ENCODE measurements at regions not wholly inside any gene's neighbourhood (a gene's known extent, or its start where the extent isn't known, plus 50 kb on each side); places are given as distances from the start of the nearest gene placed in this dataset.

DNA sequence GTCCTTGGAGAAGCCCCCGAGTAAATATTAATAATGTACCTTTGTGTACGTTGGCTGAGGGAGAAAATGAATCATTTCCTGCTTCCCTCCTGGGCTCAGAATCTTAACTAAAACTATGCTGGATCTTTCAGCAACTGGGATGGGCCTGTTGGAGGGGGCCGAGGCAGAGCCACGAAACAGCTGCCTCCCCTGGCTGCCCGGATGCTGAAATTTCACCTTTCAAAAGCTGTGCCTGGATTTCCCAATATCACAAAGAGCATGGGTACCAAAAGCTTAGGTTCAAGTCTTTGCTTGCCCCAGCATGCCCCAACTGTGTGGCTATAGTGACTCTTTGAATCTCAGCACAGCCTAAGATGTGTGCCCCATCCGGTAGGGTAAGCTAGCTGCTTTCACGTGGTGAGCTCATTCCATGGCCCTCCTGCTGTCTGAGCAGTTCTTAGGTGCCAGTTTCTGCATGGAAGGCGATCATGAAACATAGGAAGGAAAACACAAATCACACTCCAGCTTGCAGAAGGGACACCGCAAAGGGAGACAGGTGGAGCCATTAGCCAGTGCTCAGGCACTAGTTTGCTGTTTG is 473.5 kb downstream of the PTPRU start:
- Histone ChIP-seq H3K4me1 (ENCODE audit: control insufficient read depth in 1 of 2, insufficient read depth in 2 of 2, low read length in 2 of 2) (no peaks in the 10 kb centered on the region), H3K36me3 (ENCODE audit: control insufficient read depth in 1 of 2, insufficient read depth in 2 of 2, low read length in 2 of 2) (no peaks in the 10 kb centered on the region), H3K4me3 (ENCODE audit: low read depth in 1 of 2, low read length in 2 of 2) (no peak overlapping the region), H3K9ac (ENCODE audit: low read depth in 1 of 2, low read length in 2 of 2) (no peak overlapping the region), H3K27me3 (ENCODE audit: control insufficient read depth in 1 of 2, insufficient read depth in 2 of 2, low read length in 2 of 2) (peaks cover 11 to 12% of the 10 kb centered on the region in 2 donors), H3K27ac (ENCODE audit: low read depth, low read length) (no peak overlapping the region), H3K9me3 (ENCODE audit: control insufficient read depth in 1 of 2, low read length in 2 of 2) (no peaks in the 10 kb centered on the region)

GRCh38 chr1:29708796-29709703 is 472.7 kb downstream of the PTPRU start:
- Histone ChIP-seq H3K27ac (ENCODE audit: low read depth, low read length) (no peak overlapping the region), H3K9me3 (ENCODE audit: control insufficient read depth in 1 of 2, low read length in 2 of 2) (no peaks in the 10 kb centered on the region), H3K27me3 (ENCODE audit: control insufficient read depth in 1 of 2, insufficient read depth in 2 of 2, low read length in 2 of 2) (peaks cover 11 to 12% of the 10 kb centered on the region in 2 donors), H3K36me3 (ENCODE audit: control insufficient read depth in 1 of 2, insufficient read depth in 2 of 2, low read length in 2 of 2) (no peaks in the 10 kb centered on the region), H3K4me1 (ENCODE audit: control insufficient read depth in 1 of 2, insufficient read depth in 2 of 2, low read length in 2 of 2) (no peaks in the 10 kb centered on the region), H3K4me3 (ENCODE audit: low read depth in 1 of 2, low read length in 2 of 2) (no peak overlapping the region), H3K9ac (ENCODE audit: low read depth in 1 of 2, low read length in 2 of 2) (no peak overlapping the region)

DNA sequence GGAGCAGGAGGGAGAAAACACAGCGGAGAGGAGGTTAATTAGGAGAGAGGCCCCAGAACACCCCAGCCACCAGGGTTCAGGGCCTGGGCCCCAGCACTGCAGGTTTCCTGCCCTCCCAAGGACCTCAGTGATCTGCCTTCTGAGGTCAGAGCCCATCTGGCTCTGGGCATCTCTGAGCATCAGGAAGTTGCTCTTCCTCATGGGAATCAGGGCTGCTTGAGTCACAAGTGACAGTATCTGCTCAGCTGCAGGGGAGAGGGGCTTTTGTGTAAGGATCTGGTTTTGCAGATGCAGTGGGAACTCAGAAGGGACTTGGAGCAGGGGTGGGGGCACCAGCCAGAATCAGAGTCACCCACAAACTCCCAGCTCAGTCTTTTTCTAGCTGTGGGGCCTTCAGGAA is 472.1 kb downstream of the PTPRU start:
- no peak overlapping the region for H3K4me3 ChIP-seq (ENCODE audit: low read depth in 1 of 2, low read length in 2 of 2)
- H3K9me3 ChIP-seq (ENCODE audit: control insufficient read depth in 1 of 2, low read length in 2 of 2) = no peaks in the 10 kb centered on the region
- peaks cover 11 to 12% of the 10 kb centered on the region in 2 donors for H3K27me3 ChIP-seq (ENCODE audit: control insufficient read depth in 1 of 2, insufficient read depth in 2 of 2, low read length in 2 of 2)
- no peak overlapping the region for H3K9ac ChIP-seq (ENCODE audit: low read depth in 1 of 2, low read length in 2 of 2)
- no peaks in the 10 kb centered on the region for H3K4me1 ChIP-seq (ENCODE audit: control insufficient read depth in 1 of 2, insufficient read depth in 2 of 2, low read length in 2 of 2)
- no peaks in the 10 kb centered on the region for H3K36me3 ChIP-seq (ENCODE audit: control insufficient read depth in 1 of 2, insufficient read depth in 2 of 2, low read length in 2 of 2)
- no peak overlapping the region for H3K27ac ChIP-seq (ENCODE audit: low read depth, low read length)

- Histone ChIP-seq H3K27ac (ENCODE audit: low read depth, low read length) (no peak overlapping the region), H3K9ac (ENCODE audit: low read depth in 1 of 2, low read length in 2 of 2) (no peak overlapping the region), H3K4me1 (ENCODE audit: control insufficient read depth in 1 of 2, insufficient read depth in 2 of 2, low read length in 2 of 2) (no peaks in the 10 kb centered on the region), H3K9me3 (ENCODE audit: control insufficient read depth in 1 of 2, low read length in 2 of 2) (no peaks in the 10 kb centered on the region), H3K4me3 (ENCODE audit: low read depth in 1 of 2, low read length in 2 of 2) (no peak overlapping the region), H3K27me3 (ENCODE audit: control insufficient read depth in 1 of 2, insufficient read depth in 2 of 2, low read length in 2 of 2) (peaks cover 11 to 12% of the 10 kb centered on the region in 2 donors), H3K36me3 (ENCODE audit: control insufficient read depth in 1 of 2, insufficient read depth in 2 of 2, low read length in 2 of 2) (no peaks in the 10 kb centered on the region)
Observed at GRCh38 chr1:29707796-29708195, 471.5 kb downstream of the PTPRU start.

- Histone ChIP-seq H3K27me3 (ENCODE audit: control insufficient read depth in 1 of 2, insufficient read depth in 2 of 2, low read length in 2 of 2) (peaks cover 11 to 12% of the 10 kb centered on the region in 2 donors), H3K4me1 (ENCODE audit: control insufficient read depth in 1 of 2, insufficient read depth in 2 of 2, low read length in 2 of 2) (no peaks in the 10 kb centered on the region), H3K27ac (ENCODE audit: low read depth, low read length) (no peak overlapping the region), H3K9me3 (ENCODE audit: control insufficient read depth in 1 of 2, low read length in 2 of 2) (no peaks in the 10 kb centered on the region), H3K9ac (ENCODE audit: low read depth in 1 of 2, low read length in 2 of 2) (no peak overlapping the region), H3K36me3 (ENCODE audit: control insufficient read depth in 1 of 2, insufficient read depth in 2 of 2, low read length in 2 of 2) (no peaks in the 10 kb centered on the region), H3K4me3 (ENCODE audit: low read depth in 1 of 2, low read length in 2 of 2) (no peak overlapping the region)
Observed at GRCh38 chr1:29706936-29707335, 470.6 kb downstream of the PTPRU start.

DNA sequence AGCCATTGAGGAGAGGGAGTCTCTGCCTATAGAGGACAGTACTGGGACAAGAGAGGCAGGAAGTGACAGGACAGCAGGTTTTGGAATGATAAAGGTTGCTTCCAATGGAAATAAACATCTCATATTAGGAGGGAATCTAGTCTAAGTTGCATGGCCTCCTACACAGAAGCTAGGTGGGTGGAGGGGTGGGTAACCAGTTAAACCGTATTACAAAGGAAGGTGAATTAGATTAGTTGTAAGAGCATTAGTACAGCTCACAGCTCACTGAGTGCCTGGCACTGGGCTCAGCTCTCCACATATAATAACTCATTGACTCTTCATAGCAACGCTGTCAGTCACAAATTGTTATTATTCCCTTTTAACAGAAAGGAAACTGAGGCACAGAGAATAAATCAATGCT is 468.1 kb downstream of the PTPRU start:
- Histone ChIP-seq H3K4me1 (ENCODE audit: control insufficient read depth in 1 of 2, insufficient read depth in 2 of 2, low read length in 2 of 2) (no peaks in the 10 kb centered on the region), H3K27ac (ENCODE audit: low read depth, low read length) (no peak overlapping the region), H3K36me3 (ENCODE audit: control insufficient read depth in 1 of 2, insufficient read depth in 2 of 2, low read length in 2 of 2) (no peaks in the 10 kb centered on the region), H3K27me3 (ENCODE audit: control insufficient read depth in 1 of 2, insufficient read depth in 2 of 2, low read length in 2 of 2) (peaks cover 11 to 12% of the 10 kb centered on the region in 2 donors), H3K9ac (ENCODE audit: low read depth in 1 of 2, low read length in 2 of 2) (no peak overlapping the region), H3K9me3 (ENCODE audit: control insufficient read depth in 1 of 2, low read length in 2 of 2) (no peaks in the 10 kb centered on the region), H3K4me3 (ENCODE audit: low read depth in 1 of 2, low read length in 2 of 2) (no peak overlapping the region)

- peaks cover 11 to 16% of the 10 kb centered on the region in 2 donors for H3K27me3 ChIP-seq (ENCODE audit: control insufficient read depth in 1 of 2, insufficient read depth in 2 of 2, low read length in 2 of 2)
- H3K9ac ChIP-seq (ENCODE audit: low read depth in 1 of 2, low read length in 2 of 2) = no peak overlapping the region
- no peaks in the 10 kb centered on the region for H3K36me3 ChIP-seq (ENCODE audit: control insufficient read depth in 1 of 2, insufficient read depth in 2 of 2, low read length in 2 of 2)
- H3K27ac ChIP-seq (ENCODE audit: low read depth, low read length) = no peak overlapping the region
- H3K9me3 ChIP-seq (ENCODE audit: control insufficient read depth in 1 of 2, low read length in 2 of 2) = no peaks in the 10 kb centered on the region
- H3K4me3 ChIP-seq (ENCODE audit: low read depth in 1 of 2, low read length in 2 of 2) = no peak overlapping the region
- no peaks in the 10 kb centered on the region for H3K4me1 ChIP-seq (ENCODE audit: control insufficient read depth in 1 of 2, insufficient read depth in 2 of 2, low read length in 2 of 2)
Observed at GRCh38 chr1:29703596-29704370, 467.5 kb downstream of the PTPRU start.

- Histone ChIP-seq H3K4me1 (ENCODE audit: control insufficient read depth in 1 of 2, insufficient read depth in 2 of 2, low read length in 2 of 2) (no peaks in the 10 kb centered on the region), H3K9me3 (ENCODE audit: control insufficient read depth in 1 of 2, low read length in 2 of 2) (no peaks in the 10 kb centered on the region), H3K27me3 (ENCODE audit: control insufficient read depth in 1 of 2, insufficient read depth in 2 of 2, low read length in 2 of 2) (peaks cover 4 to 9% of the 10 kb centered on the region in 2 donors), H3K4me3 (ENCODE audit: low read depth in 1 of 2, low read length in 2 of 2) (no peak overlapping the region), H3K9ac (ENCODE audit: low read depth in 1 of 2, low read length in 2 of 2) (no peak overlapping the region), H3K27ac (ENCODE audit: low read depth, low read length) (no peak overlapping the region), H3K36me3 (ENCODE audit: control insufficient read depth in 1 of 2, insufficient read depth in 2 of 2, low read length in 2 of 2) (no peaks in the 10 kb centered on the region)
Observed at GRCh38 chr1:29700491-29700890, 464.2 kb downstream of the PTPRU start.

DNA sequence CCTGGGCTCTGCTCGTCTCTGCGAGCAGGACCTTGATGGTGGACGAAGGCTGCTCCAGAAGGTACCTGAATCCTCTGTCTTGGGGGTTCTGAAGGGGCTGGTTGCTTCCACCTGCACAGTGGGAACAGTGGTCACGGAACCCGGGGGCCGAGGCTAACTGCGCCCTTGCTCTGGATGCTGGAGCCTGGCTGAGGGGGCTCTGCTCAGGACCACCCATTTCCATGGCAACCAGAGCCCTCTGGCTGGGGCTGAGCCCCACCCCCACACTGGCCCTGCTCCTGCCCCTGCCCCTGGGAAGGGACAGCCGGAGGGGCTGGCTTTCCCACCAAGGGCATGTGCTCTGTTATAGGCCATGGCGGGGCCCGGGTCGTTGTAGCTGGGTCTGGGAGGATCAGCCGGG is 462.3 kb downstream of the PTPRU start:
- Histone ChIP-seq H3K27me3 (ENCODE audit: control insufficient read depth in 1 of 2, insufficient read depth in 2 of 2, low read length in 2 of 2) (peaks cover 0 to 4% of the 10 kb centered on the region in 2 donors), H3K9me3 (ENCODE audit: control insufficient read depth in 1 of 2, low read length in 2 of 2) (no peaks in the 10 kb centered on the region), H3K9ac (ENCODE audit: low read depth in 1 of 2, low read length in 2 of 2) (no peak overlapping the region), H3K4me3 (ENCODE audit: low read depth in 1 of 2, low read length in 2 of 2) (no peak overlapping the region), H3K4me1 (ENCODE audit: control insufficient read depth in 1 of 2, insufficient read depth in 2 of 2, low read length in 2 of 2) (no peaks in the 10 kb centered on the region), H3K27ac (ENCODE audit: low read depth, low read length) (no peak overlapping the region), H3K36me3 (ENCODE audit: control insufficient read depth in 1 of 2, insufficient read depth in 2 of 2, low read length in 2 of 2) (no peaks in the 10 kb centered on the region)

- Histone ChIP-seq H3K36me3 (ENCODE audit: control insufficient read depth in 1 of 2, insufficient read depth in 2 of 2, low read length in 2 of 2) (no peaks in the 10 kb centered on the region), H3K4me3 (ENCODE audit: low read depth in 1 of 2, low read length in 2 of 2) (no peak overlapping the region), H3K27ac (ENCODE audit: low read depth, low read length) (no peak overlapping the region), H3K27me3 (ENCODE audit: control insufficient read depth in 1 of 2, insufficient read depth in 2 of 2, low read length in 2 of 2) (peaks cover 0 to 4% of the 10 kb centered on the region in 2 donors), H3K9ac (ENCODE audit: low read depth in 1 of 2, low read length in 2 of 2) (no peak overlapping the region), H3K4me1 (ENCODE audit: control insufficient read depth in 1 of 2, insufficient read depth in 2 of 2, low read length in 2 of 2) (no peaks in the 10 kb centered on the region), H3K9me3 (ENCODE audit: control insufficient read depth in 1 of 2, low read length in 2 of 2) (no peaks in the 10 kb centered on the region)
Observed at GRCh38 chr1:29698033-29698432, 461.7 kb downstream of the PTPRU start.

Data from duodenal mucosa (tissue), 2 donors.